NCI-H1105 (cell line): ENCODE measurements at regions not wholly inside any gene's neighbourhood (a gene's known extent, or its start where the extent isn't known, plus 50 kb on each side); places are given as distances from the start of the nearest gene placed in this dataset.
"Not testable (repeated sequence)": the region's sequence is repeated elsewhere in the genome, so short reads cannot be mapped to it uniquely, and the experiment has no call there.

Experiments
- DNase-seq: peaks from one replicate; lab custom pipeline; 2025; lab: John Stamatoyannopoulos, UW

GRCh38 chr3:145032791-145033190 is 1061.2 kb downstream of the DIPK2A start:
- DNase-seq, result no peak

- no peak for DNase-seq
These were observed 1064.1 kb downstream of the DIPK2A start for GRCh38 chr3:145035682-145036081.

GRCh38 chr3:145054055-145054454 is 1082.4 kb downstream of the DIPK2A start:
- not testable (repeated sequence) for DNase-seq

- no peak for DNase-seq
These were observed 1083.9 kb downstream of the DIPK2A start for GRCh38 chr3:145055375-145056076.

GRCh38 chr3:145058483-145058882 is 1086.9 kb downstream of the DIPK2A start:
- DNase-seq, result no peak

- no peak for DNase-seq
These were observed 1092.0 kb downstream of the DIPK2A start for GRCh38 chr3:145063616-145064015.

GRCh38 chr3:145070795-145071194 is 1090.2 kb downstream of the PLOD2 start:
- no peak for DNase-seq

- DNase-seq, result no peak
These were observed 1081.5 kb downstream of the PLOD2 start for GRCh38 chr3:145079436-145079835.

- no peak for DNase-seq
These were observed 1073.9 kb downstream of the PLOD2 start for GRCh38 chr3:145087038-145087437.

- no peak for DNase-seq
These were observed 1072.1 kb downstream of the PLOD2 start for GRCh38 chr3:145088917-145089316.

- no peak for DNase-seq
These were observed 1071.6 kb downstream of the PLOD2 start for GRCh38 chr3:145089337-145089736.

GRCh38 chr3:145094355-145094941 is 1066.5 kb downstream of the PLOD2 start:
- DNase-seq, result no peak

GRCh38 chr3:145111141-145111540 is 1049.8 kb downstream of the PLOD2 start:
- DNase-seq, result not testable (repeated sequence)

GRCh38 chr3:145116769-145117168 is 1044.2 kb downstream of the PLOD2 start:
- no peak for DNase-seq

- no peak for DNase-seq
These were observed 1042.7 kb downstream of the PLOD2 start for GRCh38 chr3:145118303-145118702.

- DNase-seq, result no peak
These were observed 1035.9 kb downstream of the PLOD2 start for GRCh38 chr3:145124900-145125678.

GRCh38 chr3:145133281-145133680 is 1027.7 kb downstream of the PLOD2 start:
- no peak for DNase-seq

GRCh38 chr3:145134738-145135137 is 1026.2 kb downstream of the PLOD2 start:
- no peak for DNase-seq

GRCh38 chr3:145144361-145144760 is 1016.6 kb downstream of the PLOD2 start:
- no peak for DNase-seq

- peak; percentile 43 for DNase-seq
These were observed 1015.5 kb downstream of the PLOD2 start for GRCh38 chr3:145145461-145145860.

- no peak for DNase-seq
These were observed 1001.3 kb downstream of the PLOD2 start for GRCh38 chr3:145159640-145160039.

- DNase-seq, result no peak
These were observed 990.9 kb downstream of the PLOD2 start for GRCh38 chr3:145170121-145170520.

GRCh38 chr3:145175626-145176025 is 985.4 kb downstream of the PLOD2 start:
- no peak for DNase-seq
